ENCODE measurements at regions not wholly inside any gene's neighbourhood (a gene's known extent, or its start where the extent isn't known, plus 50 kb on each side); places are given as distances from the start of the nearest gene placed in this dataset.

- DNase-seq (ENCODE audit: low read depth), result peak; percentile 100
- FAIRE-seq, result peak; percentile 99
Observed at GRCh38 chr5:135651156-135651555, 72.4 kb upstream of the CXCL14 start.

DNA sequence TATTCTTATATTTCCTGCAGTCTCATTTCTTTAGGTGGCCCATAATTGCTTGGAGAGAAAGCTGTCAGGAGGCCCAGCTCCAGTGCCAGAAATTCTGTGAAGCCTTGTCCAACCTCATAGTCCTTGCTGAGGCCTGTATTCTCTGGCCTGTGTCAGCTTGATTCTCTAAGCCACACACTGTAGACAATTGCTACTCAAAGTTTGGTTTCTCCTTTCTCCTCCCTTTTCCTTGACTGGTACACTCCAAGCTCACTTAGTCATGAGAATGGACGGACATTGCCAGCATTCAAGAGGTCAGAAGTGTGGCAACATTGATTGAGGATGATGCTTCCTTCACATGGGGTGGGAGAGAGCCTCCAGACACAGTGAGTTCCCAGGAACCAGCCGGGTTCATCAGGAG, 71.3 kb upstream of the CXCL14 start:
- no peak overlapping the region for H3K4me3 ChIP-seq (ENCODE audit: low read depth, low read length)
- H3K27me3 ChIP-seq (ENCODE audit: control insufficient read depth, insufficient read depth, low read length), result no peaks in the 10 kb centered on the region
- H3K36me3 ChIP-seq (ENCODE audit: control insufficient read depth, insufficient read depth, low read length), result no peaks in the 10 kb centered on the region
- FAIRE-seq (peak; percentile 23), DNase-seq (ENCODE audit: low read depth) (peak; percentile 88)
- TF ChIP-seq, protein P1, sequence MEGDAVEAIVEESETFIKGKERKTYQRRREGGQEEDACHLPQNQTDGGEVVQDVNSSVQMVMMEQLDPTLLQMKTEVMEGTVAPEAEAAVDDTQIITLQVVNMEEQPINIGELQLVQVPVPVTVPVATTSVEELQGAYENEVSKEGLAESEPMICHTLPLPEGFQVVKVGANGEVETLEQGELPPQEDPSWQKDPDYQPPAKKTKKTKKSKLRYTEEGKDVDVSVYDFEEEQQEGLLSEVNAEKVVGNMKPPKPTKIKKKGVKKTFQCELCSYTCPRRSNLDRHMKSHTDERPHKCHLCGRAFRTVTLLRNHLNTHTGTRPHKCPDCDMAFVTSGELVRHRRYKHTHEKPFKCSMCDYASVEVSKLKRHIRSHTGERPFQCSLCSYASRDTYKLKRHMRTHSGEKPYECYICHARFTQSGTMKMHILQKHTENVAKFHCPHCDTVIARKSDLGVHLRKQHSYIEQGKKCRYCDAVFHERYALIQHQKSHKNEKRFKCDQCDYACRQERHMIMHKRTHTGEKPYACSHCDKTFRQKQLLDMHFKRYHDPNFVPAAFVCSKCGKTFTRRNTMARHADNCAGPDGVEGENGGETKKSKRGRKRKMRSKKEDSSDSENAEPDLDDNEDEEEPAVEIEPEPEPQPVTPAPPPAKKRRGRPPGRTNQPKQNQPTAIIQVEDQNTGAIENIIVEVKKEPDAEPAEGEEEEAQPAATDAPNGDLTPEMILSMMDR (IDR thresholded peaks at IDR 0.05; ENCODE audit: insufficient read depth, low read length, severe bottlenecking), result no peak

More at GRCh38 chr5:135651156-135651555, 72.4 kb upstream of the CXCL14 start:
- H3K27me3 ChIP-seq (ENCODE audit: control insufficient read depth, insufficient read depth, low read length), result no peaks in the 10 kb centered on the region
- no peak overlapping the region for H3K4me3 ChIP-seq (ENCODE audit: low read depth, low read length)
- TF ChIP-seq, protein P1 (IDR thresholded peaks at IDR 0.05; ENCODE audit: insufficient read depth, low read length, severe bottlenecking), result no peak
- no peaks in the 10 kb centered on the region for H3K36me3 ChIP-seq (ENCODE audit: control insufficient read depth, insufficient read depth, low read length)

GRCh38 chr5:135649435-135649834, 70.6 kb upstream of the CXCL14 start:
- TF ChIP-seq, protein P1 (IDR thresholded peaks at IDR 0.05; ENCODE audit: insufficient read depth, low read length, severe bottlenecking), result no peak
- Histone ChIP-seq H3K36me3 (ENCODE audit: control insufficient read depth, insufficient read depth, low read length) (no peaks in the 10 kb centered on the region), H3K27me3 (ENCODE audit: control insufficient read depth, insufficient read depth, low read length) (no peaks in the 10 kb centered on the region), H3K4me3 (ENCODE audit: low read depth, low read length) (no peak overlapping the region)
- DNase-seq (ENCODE audit: low read depth) (no peak), FAIRE-seq (no peak)

DNA sequence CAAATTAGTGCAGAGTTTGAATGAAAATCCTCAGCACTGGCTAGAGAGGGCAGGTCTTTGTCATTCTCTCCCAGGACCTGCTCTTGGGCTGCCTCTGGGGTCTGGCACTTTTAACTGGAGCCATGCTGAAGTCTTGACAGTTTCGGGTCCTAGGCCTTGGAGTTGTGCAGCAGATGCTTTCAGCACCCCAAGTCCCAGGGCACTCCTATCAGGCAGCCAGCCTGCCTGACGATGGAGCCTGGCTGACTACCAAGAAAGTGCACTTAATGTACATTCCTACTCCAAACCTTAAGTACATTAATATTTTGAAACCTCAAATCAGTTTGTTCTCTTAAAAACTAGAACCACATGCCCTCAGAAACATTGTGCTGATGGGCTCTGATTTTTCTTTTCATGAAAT, 69.3 kb upstream of the CXCL14 start:
- TF ChIP-seq, protein P1 (IDR thresholded peaks at IDR 0.05; ENCODE audit: insufficient read depth, low read length, severe bottlenecking), result no peak
- Histone ChIP-seq H3K27me3 (ENCODE audit: control insufficient read depth, insufficient read depth, low read length) (no peaks in the 10 kb centered on the region), H3K4me3 (ENCODE audit: low read depth, low read length) (no peak overlapping the region), H3K36me3 (ENCODE audit: control insufficient read depth, insufficient read depth, low read length) (no peaks in the 10 kb centered on the region)
- no peak for FAIRE-seq
- DNase-seq (ENCODE audit: low read depth), result no peak

GRCh38 chr5:135645336-135646180, 66.8 kb upstream of the CXCL14 start:
- Histone ChIP-seq H3K4me3 (ENCODE audit: low read depth, low read length) (no peak overlapping the region), H3K36me3 (ENCODE audit: control insufficient read depth, insufficient read depth, low read length) (no peaks in the 10 kb centered on the region), H3K27me3 (ENCODE audit: control insufficient read depth, insufficient read depth, low read length) (no peaks in the 10 kb centered on the region)
- FAIRE-seq, result no peak
- TF ChIP-seq, protein P1 (IDR thresholded peaks at IDR 0.05; ENCODE audit: insufficient read depth, low read length, severe bottlenecking), result no peak
- no peak for DNase-seq (ENCODE audit: low read depth)

All from bronchial epithelial cell (primary cell).